ENCODE measurements at regions not wholly inside any gene's neighbourhood (a gene's known extent, or its start where the extent isn't known, plus 50 kb on each side); places are given as distances from the start of the nearest gene placed in this dataset.
"Not testable (repeated sequence)": the region's sequence is repeated elsewhere in the genome, so short reads cannot be mapped to it uniquely, and the experiment has no call there.

DNA sequence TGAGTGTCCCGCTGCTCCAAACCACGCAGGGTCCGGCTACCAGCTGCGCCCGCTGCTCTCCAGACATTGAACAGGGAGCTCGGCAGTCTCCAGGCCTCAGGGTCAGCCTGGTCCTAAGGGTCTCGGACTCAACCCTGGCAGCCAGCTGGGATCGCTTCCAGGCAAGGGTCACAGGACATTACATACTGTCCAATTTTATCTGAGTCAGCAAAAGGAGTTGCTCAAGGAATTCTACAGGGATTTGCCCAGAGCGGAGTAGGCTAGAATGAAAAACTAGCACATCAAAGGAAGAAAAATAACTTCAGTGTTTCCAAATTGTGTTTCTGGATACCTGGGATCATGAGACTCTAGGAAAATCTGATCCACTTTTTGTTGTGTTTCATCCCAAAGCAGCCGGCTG lies 112.2 kb upstream of the METTL14 start:
- TF ChIP-seq, protein P1, sequence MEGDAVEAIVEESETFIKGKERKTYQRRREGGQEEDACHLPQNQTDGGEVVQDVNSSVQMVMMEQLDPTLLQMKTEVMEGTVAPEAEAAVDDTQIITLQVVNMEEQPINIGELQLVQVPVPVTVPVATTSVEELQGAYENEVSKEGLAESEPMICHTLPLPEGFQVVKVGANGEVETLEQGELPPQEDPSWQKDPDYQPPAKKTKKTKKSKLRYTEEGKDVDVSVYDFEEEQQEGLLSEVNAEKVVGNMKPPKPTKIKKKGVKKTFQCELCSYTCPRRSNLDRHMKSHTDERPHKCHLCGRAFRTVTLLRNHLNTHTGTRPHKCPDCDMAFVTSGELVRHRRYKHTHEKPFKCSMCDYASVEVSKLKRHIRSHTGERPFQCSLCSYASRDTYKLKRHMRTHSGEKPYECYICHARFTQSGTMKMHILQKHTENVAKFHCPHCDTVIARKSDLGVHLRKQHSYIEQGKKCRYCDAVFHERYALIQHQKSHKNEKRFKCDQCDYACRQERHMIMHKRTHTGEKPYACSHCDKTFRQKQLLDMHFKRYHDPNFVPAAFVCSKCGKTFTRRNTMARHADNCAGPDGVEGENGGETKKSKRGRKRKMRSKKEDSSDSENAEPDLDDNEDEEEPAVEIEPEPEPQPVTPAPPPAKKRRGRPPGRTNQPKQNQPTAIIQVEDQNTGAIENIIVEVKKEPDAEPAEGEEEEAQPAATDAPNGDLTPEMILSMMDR (conservative IDR thresholded peaks at IDR 0.05 in 1 of 2, IDR thresholded peaks at IDR 0.05 in 1 of 2; ENCODE audit: extremely low read depth in 1 of 2, insufficient read depth in 1 of 2, low read depth in 1 of 2, low read length in 2 of 2) = not testable (repeated sequence)
- not testable (repeated sequence) for TF ChIP-seq EZH2 (IDR thresholded peaks at IDR 0.05; ENCODE audit: borderline replicate concordance, low read length)
